ENCODE measurements at regions not wholly inside any gene's neighbourhood (a gene's known extent, or its start where the extent isn't known, plus 50 kb on each side); places are given as distances from the start of the nearest gene placed in this dataset.

DNA sequence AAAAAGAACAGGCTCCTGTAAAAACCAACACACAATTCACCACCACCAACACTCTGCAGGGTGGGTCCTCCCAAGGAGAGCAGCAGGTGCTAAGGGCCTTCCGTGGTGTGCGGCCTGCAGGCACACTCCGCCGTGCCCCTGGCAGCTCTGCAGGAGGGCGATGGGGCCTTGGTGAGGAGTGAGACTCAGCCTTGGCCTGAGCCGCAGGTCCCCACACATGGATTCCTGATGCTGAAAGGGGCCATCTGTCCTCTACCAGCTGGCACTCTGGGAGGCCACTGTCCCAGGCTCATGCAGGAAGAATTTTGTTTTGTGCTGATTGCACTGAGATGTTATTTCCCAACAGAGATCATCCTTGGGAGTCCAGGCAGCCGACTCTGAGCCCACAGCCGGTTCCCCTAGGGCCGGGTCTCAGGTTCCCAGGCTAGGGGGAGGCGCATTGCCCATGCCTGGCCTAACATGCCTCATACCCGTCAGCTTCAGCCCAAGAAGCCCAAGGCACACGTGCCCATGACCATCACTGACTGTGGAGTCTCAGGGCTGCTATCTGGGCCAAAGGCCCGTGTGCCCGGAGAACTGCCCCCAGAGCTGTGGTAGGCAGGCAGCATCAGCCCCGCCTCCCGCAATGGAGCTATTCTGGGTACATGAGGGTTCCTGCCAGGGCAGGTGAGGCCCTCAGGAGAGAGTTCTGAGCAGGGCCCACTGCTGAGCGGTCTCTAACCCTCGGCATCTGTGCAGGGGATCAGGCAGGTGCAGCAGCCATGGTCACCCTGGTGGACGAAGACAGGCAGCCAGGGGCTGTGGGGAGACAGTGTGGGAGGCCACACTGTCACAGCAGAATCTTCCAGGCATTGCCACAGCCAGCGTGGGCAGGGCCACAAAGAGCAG, 97.9 kb upstream of the ZNF469 start:
- Histone ChIP-seq H3K56ac (replicated peaks; ENCODE audit: insufficient read length, low read depth, low read length) (no peak overlapping the region), H3K9ac (replicated peaks in 1 of 4; ENCODE audit: extremely low read depth in 1 of 4, low read depth in 3 of 4, low read length in 3 of 4) (no peak overlapping the region), H3K4me1 (replicated peaks in 1 of 4; ENCODE audit: control insufficient read depth in 3 of 4, insufficient read depth in 4 of 4, low read length in 3 of 4) (no peaks in the 10 kb centered on the region), H3K4me2 (ENCODE audit: insufficient read depth in 1 of 2, low read depth in 2 of 2, low read length in 2 of 2) (no peak overlapping the region), H3K18ac (ENCODE audit: extremely low read depth, low read length) (no peak overlapping the region), H3K79me1 (ENCODE audit: low read depth, low read length) (no peaks in the 10 kb centered on the region), H3K4me3 (ENCODE audit: extremely low read depth in 1 of 4, insufficient read depth in 2 of 4, low read depth in 3 of 4, low read length in 4 of 4) (no peak overlapping the region), H3K27me3 (replicated peaks in 1 of 4; ENCODE audit: control insufficient read depth in 3 of 4, extremely low read depth in 1 of 4, insufficient read depth in 3 of 4, low read length in 3 of 4) (no peaks in the 10 kb centered on the region), H3K36me3 (ENCODE audit: control insufficient read depth in 2 of 4, insufficient read depth in 4 of 4, low read length in 3 of 4) (no peaks in the 10 kb centered on the region), H2BK20ac (ENCODE audit: low read length) (no peak overlapping the region), H2BK12ac (ENCODE audit: low read depth, low read length) (no peak overlapping the region), H3K23me2 (ENCODE audit: low read depth, low read length) (peaks cover 5% of the 10 kb centered on the region; the same call in 1 of the 2 replicates), H3K27ac (ENCODE audit: low read depth, low read length) (no peak overlapping the region), H2AFZ (ENCODE audit: low read length) (no peak overlapping the region), H4K5ac (ENCODE audit: insufficient read length, low read depth, low read length) (no peak overlapping the region), H3K9me3 (ENCODE audit: insufficient read depth in 2 of 2, low read depth in 1 of 2, low read length in 1 of 2) (peaks cover 68 to 81% of the 10 kb centered on the region in 2 experiments), H3K79me2 (ENCODE audit: control insufficient read depth in 1 of 2, insufficient read depth in 2 of 2, low read length in 2 of 2) (no peaks in the 10 kb centered on the region), H2BK5ac (ENCODE audit: low read depth, low read length) (no peak overlapping the region), H3K23ac (ENCODE audit: insufficient read length) (no peak overlapping the region), H3K14ac (ENCODE audit: insufficient read length) (no peak overlapping the region), H2AK5ac (ENCODE audit: low read depth, low read length) (no peak overlapping the region), H2BK15ac (ENCODE audit: low read length) (no peak overlapping the region), H4K8ac (ENCODE audit: extremely low read depth, insufficient read depth, low read length) (no peak overlapping the region; the same call in 1 of the 2 replicates), H2BK120ac (replicated peaks; ENCODE audit: low read depth, low read length) (no peak overlapping the region), H3K4ac (replicated peaks; ENCODE audit: insufficient read length, low read depth, low read length) (no peak overlapping the region), H4K20me1 (replicated peaks in 1 of 2; ENCODE audit: control insufficient read depth in 1 of 2, insufficient read depth in 2 of 2, low read length in 2 of 2) (peaks cover 0 to 3% of the 10 kb centered on the region in 2 experiments), H4K91ac (replicated peaks; ENCODE audit: insufficient read length, low read length) (no peak overlapping the region)
- DNase-seq (ENCODE audit: low read depth in 1 of 2, low spot score in 2 of 2) = no peak
- ChIA-PET POLR2A (ENCODE audit: partially characterized antibody) (interaction anchor here (0.6 kb wide), 1 partner anchor 25 kb away, joined by 3 read pairs; no protein-coding TSS in a partner anchor), CTCF (ENCODE audit: partially characterized antibody) (interaction anchor here (1.0 to 1.1 kb wide), 2 partner anchors 11 to 15 kb away, joined by 3 read pairs; no protein-coding TSS in a partner anchor)
- 94% methylated on average over 20 of the region's 20 CpGs; no CpG with 5 or more reads in 1 of the 2 experiments for WGBS, 2 experiments (ENCODE audit: extremely low coverage in 1 of 2, insufficient coverage in 1 of 2, insufficient read length in 1 of 2, insufficient replicate concordance in 2 of 2, low coverage in 1 of 2, low lambda C conversion rate in 2 of 2, missing lambda C conversion rate in 1 of 2)
- FAIRE-seq = no peak
- TF ChIP-seq JUN (IDR thresholded peaks at IDR 0.05; ENCODE audit: low read depth, low read length) (no peak), RAD21 (IDR thresholded peaks at IDR 0.05 in 1 of 2, conservative IDR thresholded peaks at IDR 0.05 in 1 of 2; ENCODE audit: low read depth in 2 of 2, low read length in 2 of 2) (no peak), SP1 (IDR thresholded peaks at IDR 0.05; ENCODE audit: low read depth, low read length) (no peak), TBP (IDR thresholded peaks at IDR 0.05; ENCODE audit: low read depth, low read length) (no peak), YY1 (IDR thresholded peaks at IDR 0.05; ENCODE audit: low read depth, low read length) (no peak), RFX5 (IDR thresholded peaks at IDR 0.05; ENCODE audit: borderline replicate concordance, low read depth, low read length) (no peak), ATF3 (IDR thresholded peaks at IDR 0.05; ENCODE audit: insufficient read depth, low read depth, low read length) (no peak), RXRA (IDR thresholded peaks at IDR 0.05; ENCODE audit: insufficient read depth, low read depth, low read length) (no peak), ASH2L (IDR thresholded peaks at IDR 0.05; ENCODE audit: low read length) (no peak), CBX5 (IDR thresholded peaks at IDR 0.05; ENCODE audit: low read depth, low read length) (no peak), ZNF274 (IDR thresholded peaks at IDR 0.05; ENCODE audit: borderline replicate concordance, extremely low read depth, low read length) (no peak)
- TF ChIP-seq, protein P1, sequence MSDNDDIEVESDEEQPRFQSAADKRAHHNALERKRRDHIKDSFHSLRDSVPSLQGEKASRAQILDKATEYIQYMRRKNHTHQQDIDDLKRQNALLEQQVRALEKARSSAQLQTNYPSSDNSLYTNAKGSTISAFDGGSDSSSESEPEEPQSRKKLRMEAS (IDR thresholded peaks at IDR 0.05) = no peak

All from H1 (cell line).